GM18861 (cell line): ENCODE measurements at regions not wholly inside any gene's neighbourhood (a gene's known extent, or its start where the extent isn't known, plus 50 kb on each side); places are given as distances from the start of the nearest gene placed in this dataset.
A peak's percentile ranks its signal among the peaks of the same experiment; 100 is the strongest.

Source experiments
- ATAC-seq: cut with Tn5 transposase; IDR thresholded peaks from one replicate; pipeline ENCODE4 v1.9.1; 2021; ENCODE audit not compliant: unreplicated experiment

- ATAC-seq = no peak
These were observed 444.0 kb upstream of the MGMT start for GRCh38 chr10:129023082-129023481.

GRCh38 chr10:129024046-129024445, 443.0 kb upstream of the MGMT start:
- no peak for ATAC-seq

GRCh38 chr10:129025787-129026186, 441.3 kb upstream of the MGMT start:
- no peak for ATAC-seq

GRCh38 chr10:129027906-129028305, 439.1 kb upstream of the MGMT start:
- no peak for ATAC-seq

- no peak for ATAC-seq
These were observed 438.6 kb upstream of the MGMT start for GRCh38 chr10:129028451-129028850.

- no peak for ATAC-seq
These were observed 438.0 kb upstream of the MGMT start for GRCh38 chr10:129029051-129029450.

GRCh38 chr10:129029851-129030602, 437.0 kb upstream of the MGMT start:
- ATAC-seq = no peak

- no peak for ATAC-seq
These were observed 436.5 kb upstream of the MGMT start for GRCh38 chr10:129030603-129030895.

GRCh38 chr10:129030996-129031843, 435.8 kb upstream of the MGMT start:
- ATAC-seq = peak; percentile 66

GRCh38 chr10:129031844-129032150, 435.2 kb upstream of the MGMT start:
- no peak for ATAC-seq

- no peak for ATAC-seq
These were observed 434.4 kb upstream of the MGMT start for GRCh38 chr10:129032372-129033313.

GRCh38 chr10:129033340-129033739, 433.7 kb upstream of the MGMT start:
- no peak for ATAC-seq

GRCh38 chr10:129033790-129034272, 433.2 kb upstream of the MGMT start:
- no peak for ATAC-seq

- ATAC-seq = no peak
These were observed 431.8 kb upstream of the MGMT start for GRCh38 chr10:129035052-129035827.

- no peak for ATAC-seq
These were observed 428.5 kb upstream of the MGMT start for GRCh38 chr10:129038522-129038921.

- ATAC-seq = no peak
These were observed 427.4 kb upstream of the MGMT start for GRCh38 chr10:129039406-129040370.

GRCh38 chr10:129040377-129040776, 426.7 kb upstream of the MGMT start:
- no peak for ATAC-seq

- ATAC-seq = no peak
These were observed 425.1 kb upstream of the MGMT start for GRCh38 chr10:129041916-129042315.

- no peak for ATAC-seq
These were observed 424.1 kb upstream of the MGMT start for GRCh38 chr10:129042776-129043595.
